Mesenchymal stem cell (in vitro differentiated cells and primary cell): ENCODE measurements at regions not wholly inside any gene's neighbourhood (a gene's known extent, or its start where the extent isn't known, plus 50 kb on each side); places are given as distances from the start of the nearest gene placed in this dataset.

Experiments used
- DNase-seq: peaks from one replicate; pipeline ENCODE4 v3.0.0-alpha.2; 2013
- H2AFZ ChIP-seq: one replicate; pipeline ENCODE4 v1.6.1; 2013; ENCODE audit warnings: low read depth, mild to moderate bottlenecking, control low read depth, inconsistent platforms, low read length, moderate library complexity
- H2AK5ac ChIP-seq: 2 replicates; pipeline ENCODE4 v1.6.1; 2013; ENCODE audit warnings: low read length, moderate library complexity, mild to moderate bottlenecking, inconsistent platforms; ENCODE audit not compliant: severe bottlenecking
- H2BK120ac ChIP-seq: one replicate; pipeline ENCODE4 v1.6.1; 2013; ENCODE audit warnings: low read depth, mild to moderate bottlenecking, inconsistent platforms, low read length, moderate library complexity
- H2BK12ac ChIP-seq, 2 experiments: one replicate each; pipeline ENCODE4 v1.6.1; 2013; ENCODE audit warnings: inconsistent platforms in 2 of 2, low read length in 2 of 2, mild to moderate bottlenecking in 2 of 2, moderate library complexity in 2 of 2, control low read depth in 1 of 2
- H2BK15ac ChIP-seq: one replicate; pipeline ENCODE4 v1.6.1; 2013; ENCODE audit warnings: mild to moderate bottlenecking, low read depth, inconsistent platforms; ENCODE audit not compliant: poor library complexity, severe bottlenecking
- H2BK5ac ChIP-seq: 2 replicates; pipeline ENCODE4 v1.6.1; 2013; ENCODE audit warnings: low read depth, mild to moderate bottlenecking, low read length, control low read depth, inconsistent platforms; ENCODE audit not compliant: poor library complexity, severe bottlenecking
- H3K14ac ChIP-seq, 2 experiments: one replicate each; pipeline ENCODE4 v1.6.1; 2013; ENCODE audit warnings: inconsistent platforms in 2 of 2, low read length in 2 of 2, control low read depth in 1 of 2, mild to moderate bottlenecking in 1 of 2, moderate library complexity in 1 of 2
- H3K18ac ChIP-seq, 2 experiments: one replicate each; pipeline ENCODE4 v1.6.1; 2013; ENCODE audit warnings: inconsistent platforms in 2 of 2, low read length in 2 of 2, control low read depth in 1 of 2, low read depth in 1 of 2, mild to moderate bottlenecking in 1 of 2
- H3K23ac ChIP-seq, 2 experiments: one replicate each; pipeline ENCODE4 v1.6.1; 2013; ENCODE audit warnings: inconsistent platforms in 2 of 2, low read length in 2 of 2, mild to moderate bottlenecking in 2 of 2, moderate library complexity in 2 of 2, control low read depth in 1 of 2
- H3K27ac ChIP-seq: 2 replicates; pipeline ENCODE4 v1.5.1; 2013; ENCODE audit warnings: mild to moderate bottlenecking, moderate library complexity, low read length, control low read depth, inconsistent platforms; ENCODE audit not compliant: poor library complexity, severe bottlenecking
- H3K27me3 ChIP-seq, 2 experiments: 2 replicates each; pipeline versions ENCODE4 v1.6.1 to v1.7.0; 2013; ENCODE audit warnings: low read length in 2 of 2, mild to moderate bottlenecking in 2 of 2, moderate library complexity in 2 of 2, control low read depth in 1 of 2, inconsistent platforms in 1 of 2; ENCODE audit not compliant: control insufficient read depth in 1 of 2, insufficient read depth in 1 of 2
- H3K36me3 ChIP-seq, 2 experiments: 2 replicates each; pipeline versions ENCODE4 v1.6.1 to v1.7.0; 2013; ENCODE audit warnings: low read length in 2 of 2, control low read depth in 1 of 2, inconsistent platforms in 1 of 2, low read depth in 1 of 2, mild to moderate bottlenecking in 1 of 2; ENCODE audit not compliant: insufficient read depth in 2 of 2, control insufficient read depth in 1 of 2
- H3K4ac ChIP-seq, 2 experiments: one replicate each; pipeline ENCODE4 v1.6.1; 2013; ENCODE audit warnings: inconsistent platforms in 2 of 2, low read length in 2 of 2, mild to moderate bottlenecking in 2 of 2, moderate library complexity in 2 of 2, control low read depth in 1 of 2, low read depth in 1 of 2
- H3K4me1 ChIP-seq: 2 replicates; pipeline ENCODE4 v1.6.1; 2013; ENCODE audit warnings: low read depth, low read length, control low read depth; ENCODE audit not compliant: control insufficient read depth, insufficient read depth
- H3K4me2 ChIP-seq: 2 replicates; pipeline ENCODE4 v1.6.1; 2013; ENCODE audit warnings: low read length, mild to moderate bottlenecking, inconsistent platforms; ENCODE audit not compliant: poor library complexity, severe bottlenecking
- H3K4me3 ChIP-seq, 2 experiments: 2 replicates each; pipeline versions ENCODE4 v1.5.1 to v1.7.0; 2013; ENCODE audit warnings: low read length in 2 of 2, mild to moderate bottlenecking in 2 of 2, control low read depth in 1 of 2, low read depth in 1 of 2; ENCODE audit not compliant: insufficient read depth in 1 of 2
- H3K79me1 ChIP-seq: replicated peaks from 2 replicates; pipeline ENCODE4 v1.6.1; 2013; ENCODE audit warnings: mild to moderate bottlenecking, control low read depth, low read length, inconsistent platforms; ENCODE audit not compliant: poor library complexity, severe bottlenecking
- H3K9ac ChIP-seq: 2 replicates; pipeline ENCODE4 v1.7.0; 2013; ENCODE audit warnings: mild to moderate bottlenecking, low read length, moderate library complexity
- H3K9me3 ChIP-seq: 2 replicates; pipeline ENCODE4 v1.7.0; 2013; ENCODE audit warnings: mild to moderate bottlenecking, low read length; ENCODE audit not compliant: control insufficient read depth
- H4K8ac ChIP-seq: one replicate; pipeline ENCODE4 v1.6.1; 2013; ENCODE audit warnings: inconsistent platforms, mild to moderate bottlenecking, low read length, moderate library complexity
- H4K91ac ChIP-seq: one replicate; pipeline ENCODE4 v1.6.1; 2013; ENCODE audit warnings: mild to moderate bottlenecking, low read length, inconsistent platforms
- WGBS: methylation state at CpG from one replicate; pipeline ENCODE4 v1.1.7; 2013; ENCODE audit warnings: mixed read lengths; 5-methylcytosine and 5-hydroxymethylcytosine counted together

- peak; percentile 49 for DNase-seq
- Histone ChIP-seq H3K4ac (no peak overlapping the region), H3K9ac (no peak overlapping the region), H2AK5ac (no peak overlapping the region), H3K36me3 (no peaks in the 10 kb centered on the region), H3K18ac (no peak overlapping the region), H3K4me1 (no peaks in the 10 kb centered on the region), H2AFZ (no peak overlapping the region), H3K27me3 (no peaks in the 10 kb centered on the region), H2BK12ac (no peak overlapping the region), H4K8ac (no peak overlapping the region), H4K91ac (no peak overlapping the region), H3K14ac (no peak overlapping the region), H3K23ac (no peak overlapping the region), H2BK5ac (no peak overlapping the region), H3K9me3 (no peaks in the 10 kb centered on the region), H2BK120ac (no peak overlapping the region), H3K4me3 (no peak overlapping the region), H3K79me1 (no peaks in the 10 kb centered on the region), H3K27ac (no peak overlapping the region), H2BK15ac (no peak overlapping the region), H3K4me2 (no peak overlapping the region)
- 80% methylated on average over 1 of the region's 1 CpG for WGBS
These were observed 113.4 kb downstream of the GPR37 start for GRCh38 chr7:124652237-124652636.

- Histone ChIP-seq H3K79me1 (no peaks in the 10 kb centered on the region), H3K4ac (no peak overlapping the region), H3K14ac (no peak overlapping the region), H3K9me3 (no peaks in the 10 kb centered on the region), H3K4me2 (no peak overlapping the region), H3K27me3 (no peaks in the 10 kb centered on the region), H3K4me3 (no peak overlapping the region), H2BK120ac (no peak overlapping the region), H2BK15ac (no peak overlapping the region), H2AFZ (no peak overlapping the region), H2AK5ac (no peak overlapping the region), H2BK5ac (no peak overlapping the region), H3K36me3 (no peaks in the 10 kb centered on the region), H3K9ac (no peak overlapping the region), H3K18ac (no peak overlapping the region), H4K91ac (no peak overlapping the region), H3K27ac (no peak overlapping the region), H3K4me1 (no peaks in the 10 kb centered on the region), H4K8ac (no peak overlapping the region), H2BK12ac (no peak overlapping the region), H3K23ac (no peak overlapping the region)
- no peak for DNase-seq
- WGBS, result 88% methylated on average over 4 of the region's 4 CpGs
These were observed 114.5 kb downstream of the GPR37 start for GRCh38 chr7:124651136-124651535.

GRCh38 chr7:124649397-124650014 is 116.1 kb downstream of the GPR37 start:
- H2AK5ac ChIP-seq, result no peak overlapping the region
- WGBS, result 94% methylated on average over 2 of the region's 4 CpGs
- H2BK120ac ChIP-seq, result no peak overlapping the region
- H3K4me1 ChIP-seq, result no peaks in the 10 kb centered on the region
- H3K4ac ChIP-seq, result no peak overlapping the region
- no peaks in the 10 kb centered on the region for H3K27me3 ChIP-seq
- H3K9ac ChIP-seq, result no peak overlapping the region
- H4K8ac ChIP-seq, result no peak overlapping the region
- H4K91ac ChIP-seq, result no peak overlapping the region
- no peaks in the 10 kb centered on the region for H3K79me1 ChIP-seq
- H3K18ac ChIP-seq, result peak overlapping the region in 1 of 2 experiments; percentile 73
- H2BK15ac ChIP-seq, result no peak overlapping the region
- no peak overlapping the region for H2BK12ac ChIP-seq
- H3K27ac ChIP-seq, result no peak overlapping the region
- H3K9me3 ChIP-seq, result no peaks in the 10 kb centered on the region
- H2AFZ ChIP-seq, result no peak overlapping the region
- H3K4me2 ChIP-seq, result no peak overlapping the region
- no peak overlapping the region for H3K23ac ChIP-seq
- no peak overlapping the region for H3K14ac ChIP-seq
- H3K36me3 ChIP-seq, result no peaks in the 10 kb centered on the region
- peak; percentile 22 for DNase-seq
- H3K4me3 ChIP-seq, result no peak overlapping the region
- H2BK5ac ChIP-seq, result no peak overlapping the region

- no peak overlapping the region for H3K4me2 ChIP-seq
- H3K18ac ChIP-seq, result no peak overlapping the region
- no peaks in the 10 kb centered on the region for H3K4me1 ChIP-seq
- H2BK120ac ChIP-seq, result no peak overlapping the region
- no peak overlapping the region for H3K27ac ChIP-seq
- H3K79me1 ChIP-seq, result no peaks in the 10 kb centered on the region
- no peaks in the 10 kb centered on the region for H3K9me3 ChIP-seq
- H2BK5ac ChIP-seq, result no peak overlapping the region
- H2AFZ ChIP-seq, result no peak overlapping the region
- no peak for DNase-seq
- no peak overlapping the region for H3K4me3 ChIP-seq
- no peak overlapping the region for H3K23ac ChIP-seq
- no peak overlapping the region for H3K14ac ChIP-seq
- no peaks in the 10 kb centered on the region for H3K36me3 ChIP-seq
- no peak overlapping the region for H4K91ac ChIP-seq
- no peak overlapping the region for H3K4ac ChIP-seq
- no peak overlapping the region for H3K9ac ChIP-seq
- H2BK12ac ChIP-seq, result no peak overlapping the region
- no peak overlapping the region for H2BK15ac ChIP-seq
- no peaks in the 10 kb centered on the region for H3K27me3 ChIP-seq
- H2AK5ac ChIP-seq, result no peak overlapping the region
- no peak overlapping the region for H4K8ac ChIP-seq
These were observed 117.8 kb downstream of the GPR37 start for GRCh38 chr7:124647630-124648306.
